ENCODE measurements at regions not wholly inside any gene's neighbourhood (a gene's known extent, or its start where the extent isn't known, plus 50 kb on each side); places are given as distances from the start of the nearest gene placed in this dataset.

DNA sequence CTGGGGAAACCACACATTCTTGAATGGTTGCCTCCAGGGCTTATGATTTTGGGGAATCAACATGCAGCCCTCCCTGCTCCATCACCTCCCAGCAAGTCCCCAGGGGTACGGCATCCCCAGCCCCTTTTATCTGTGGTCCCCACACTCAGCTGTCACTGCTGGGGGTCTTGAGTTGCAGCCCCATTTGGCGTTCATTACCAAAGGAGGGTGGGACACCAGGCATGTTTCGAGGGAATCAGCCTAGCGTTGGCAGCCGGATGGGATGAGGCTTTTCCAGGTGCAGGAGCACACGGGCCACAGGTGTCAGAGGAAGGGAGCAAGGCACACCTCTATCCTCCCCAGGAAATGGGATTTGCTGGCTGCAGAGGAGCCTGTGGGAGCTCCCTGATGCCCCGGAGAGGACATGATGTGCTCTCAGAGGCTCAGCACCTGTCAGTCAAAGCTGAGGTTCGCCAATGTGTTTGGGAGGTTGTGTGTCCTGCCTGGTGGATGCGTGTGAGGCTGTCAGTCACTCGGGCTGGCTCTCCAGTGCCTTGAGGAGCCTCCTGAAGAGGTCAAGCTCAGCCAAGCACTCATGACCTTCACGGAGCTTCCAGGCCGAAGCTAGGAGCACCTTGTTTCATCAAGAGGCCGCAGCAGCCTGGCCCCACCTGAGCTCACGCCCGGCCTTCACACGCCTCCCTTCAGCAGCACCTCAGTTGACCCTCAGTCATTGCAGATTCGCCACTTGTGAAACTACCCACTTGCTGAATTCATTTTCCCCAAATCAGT, 95.0 kb downstream of the ERMARD start:
- TF ChIP-seq, protein P1, sequence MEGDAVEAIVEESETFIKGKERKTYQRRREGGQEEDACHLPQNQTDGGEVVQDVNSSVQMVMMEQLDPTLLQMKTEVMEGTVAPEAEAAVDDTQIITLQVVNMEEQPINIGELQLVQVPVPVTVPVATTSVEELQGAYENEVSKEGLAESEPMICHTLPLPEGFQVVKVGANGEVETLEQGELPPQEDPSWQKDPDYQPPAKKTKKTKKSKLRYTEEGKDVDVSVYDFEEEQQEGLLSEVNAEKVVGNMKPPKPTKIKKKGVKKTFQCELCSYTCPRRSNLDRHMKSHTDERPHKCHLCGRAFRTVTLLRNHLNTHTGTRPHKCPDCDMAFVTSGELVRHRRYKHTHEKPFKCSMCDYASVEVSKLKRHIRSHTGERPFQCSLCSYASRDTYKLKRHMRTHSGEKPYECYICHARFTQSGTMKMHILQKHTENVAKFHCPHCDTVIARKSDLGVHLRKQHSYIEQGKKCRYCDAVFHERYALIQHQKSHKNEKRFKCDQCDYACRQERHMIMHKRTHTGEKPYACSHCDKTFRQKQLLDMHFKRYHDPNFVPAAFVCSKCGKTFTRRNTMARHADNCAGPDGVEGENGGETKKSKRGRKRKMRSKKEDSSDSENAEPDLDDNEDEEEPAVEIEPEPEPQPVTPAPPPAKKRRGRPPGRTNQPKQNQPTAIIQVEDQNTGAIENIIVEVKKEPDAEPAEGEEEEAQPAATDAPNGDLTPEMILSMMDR (IDR thresholded peaks at IDR 0.05): no peak
- Histone ChIP-seq H3K27ac (no peak overlapping the region), H3K36me3 (no peaks in the 10 kb centered on the region), H3K4me3 (ENCODE audit: low read depth in 1 of 2, low read length in 1 of 2) (no peak overlapping the region), H3K9me3 (no peaks in the 10 kb centered on the region), H3K4me1 (ENCODE audit: control insufficient read depth in 1 of 2, insufficient read depth in 1 of 2, low read depth in 1 of 2, low read length in 1 of 2) (no peaks in the 10 kb centered on the region), H3K27me3 (peaks cover 3% of the 10 kb centered on the region)

DNA sequence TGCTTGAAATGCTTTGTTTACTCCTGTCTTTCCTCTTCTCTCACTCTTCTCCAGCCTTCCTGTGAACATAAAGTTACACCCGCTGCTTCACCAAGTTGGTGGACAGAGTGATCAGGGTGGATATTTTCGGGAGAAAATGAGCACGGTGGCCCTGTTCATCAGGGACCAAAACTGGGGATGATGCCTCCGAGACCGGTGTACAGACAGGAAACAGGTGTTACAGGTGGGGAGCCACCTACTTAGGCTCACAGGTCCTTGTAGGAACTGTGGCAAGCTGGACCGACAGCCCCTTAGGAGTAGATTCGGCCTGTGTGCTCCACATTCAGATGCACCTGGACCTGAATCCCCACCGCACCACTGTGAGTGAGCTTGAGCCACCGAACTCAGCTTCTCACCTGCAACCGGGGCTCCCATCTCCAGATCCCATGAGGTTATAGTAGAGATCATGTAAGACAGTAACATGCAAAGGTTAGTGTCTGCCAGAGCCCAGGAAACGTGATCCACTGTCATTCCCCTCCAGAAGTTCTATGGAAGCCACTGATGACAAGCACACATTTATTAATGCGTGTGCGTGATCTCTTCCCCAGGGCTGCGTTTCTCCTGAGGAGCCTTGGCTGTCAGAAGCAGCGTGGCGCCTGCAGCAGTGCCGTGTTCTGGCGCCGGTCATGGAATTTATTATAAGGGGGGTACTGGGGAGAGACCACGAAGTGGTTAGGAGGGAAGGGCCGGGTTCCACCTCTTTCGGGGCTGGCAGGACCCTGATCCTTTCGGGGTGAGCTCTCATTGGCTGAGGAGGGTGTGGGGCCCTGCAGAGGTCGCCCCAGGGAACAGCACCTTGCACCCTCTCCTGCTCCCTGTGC, 94.2 kb downstream of the ERMARD start:
- TF ChIP-seq, protein P1 (IDR thresholded peaks at IDR 0.05): no peak
- Histone ChIP-seq H3K27me3 (peaks cover 3% of the 10 kb centered on the region), H3K9me3 (no peaks in the 10 kb centered on the region), H3K4me3 (ENCODE audit: low read depth in 1 of 2, low read length in 1 of 2) (no peak overlapping the region), H3K27ac (no peak overlapping the region), H3K36me3 (no peaks in the 10 kb centered on the region), H3K4me1 (ENCODE audit: control insufficient read depth in 1 of 2, insufficient read depth in 1 of 2, low read depth in 1 of 2, low read length in 1 of 2) (no peaks in the 10 kb centered on the region)

DNA sequence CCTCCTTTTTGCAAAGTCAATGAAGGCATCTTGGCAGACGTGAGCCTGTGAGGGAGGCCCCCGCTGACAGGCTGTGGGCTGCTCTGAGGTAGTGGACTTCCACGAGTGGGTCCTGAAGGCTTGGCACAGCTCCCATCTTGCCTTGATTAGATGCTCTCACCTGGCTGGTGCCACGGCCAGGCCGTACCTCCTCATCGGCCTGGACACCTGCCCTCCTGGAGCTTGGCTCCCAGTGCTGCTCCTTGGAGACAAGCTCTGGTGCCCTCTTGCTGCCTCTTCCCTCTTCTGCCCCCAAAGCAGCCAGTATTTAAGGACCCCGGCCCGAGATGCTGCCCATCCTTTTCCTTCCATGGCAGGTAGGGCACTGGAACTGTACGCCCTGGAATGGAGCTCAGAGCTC, 93.5 kb downstream of the ERMARD start:
- Histone ChIP-seq H3K36me3 (no peaks in the 10 kb centered on the region), H3K9me3 (no peaks in the 10 kb centered on the region), H3K27ac (no peak overlapping the region), H3K4me3 (ENCODE audit: low read depth in 1 of 2, low read length in 1 of 2) (no peak overlapping the region), H3K27me3 (peaks cover 3% of the 10 kb centered on the region), H3K4me1 (ENCODE audit: control insufficient read depth in 1 of 2, insufficient read depth in 1 of 2, low read depth in 1 of 2, low read length in 1 of 2) (no peaks in the 10 kb centered on the region)
- TF ChIP-seq, protein P1 (IDR thresholded peaks at IDR 0.05): no peak

DNA sequence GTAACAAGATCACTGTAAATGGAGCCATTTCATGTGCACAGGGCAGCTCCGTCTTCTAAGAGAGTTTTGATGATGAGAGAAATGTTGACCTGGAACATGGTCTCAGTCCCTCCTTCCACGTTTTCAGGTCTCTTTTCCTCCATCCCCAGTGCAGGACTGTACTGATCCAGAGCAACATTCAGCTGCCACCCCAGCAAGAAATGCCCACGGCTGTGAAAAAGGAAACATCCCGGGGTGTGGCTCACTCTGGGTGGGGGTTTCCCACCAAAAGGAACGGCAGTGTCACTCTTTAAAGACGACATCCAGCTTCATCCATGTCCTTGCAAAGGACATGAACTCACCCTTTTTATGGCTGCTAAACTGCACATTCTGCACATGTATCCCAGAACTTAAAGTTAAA, 92.6 kb downstream of the ERMARD start:
- H3K27ac ChIP-seq: no peak overlapping the region
- H3K36me3 ChIP-seq: no peaks in the 10 kb centered on the region
- H3K27me3 ChIP-seq: peaks cover 3% of the 10 kb centered on the region
- H3K4me3 ChIP-seq (ENCODE audit: low read depth in 1 of 2, low read length in 1 of 2): no peak overlapping the region
- H3K4me1 ChIP-seq (ENCODE audit: control insufficient read depth in 1 of 2, insufficient read depth in 1 of 2, low read depth in 1 of 2, low read length in 1 of 2): no peaks in the 10 kb centered on the region
- TF ChIP-seq, protein P1 (IDR thresholded peaks at IDR 0.05): no peak
- no peaks in the 10 kb centered on the region for H3K9me3 ChIP-seq

DNA sequence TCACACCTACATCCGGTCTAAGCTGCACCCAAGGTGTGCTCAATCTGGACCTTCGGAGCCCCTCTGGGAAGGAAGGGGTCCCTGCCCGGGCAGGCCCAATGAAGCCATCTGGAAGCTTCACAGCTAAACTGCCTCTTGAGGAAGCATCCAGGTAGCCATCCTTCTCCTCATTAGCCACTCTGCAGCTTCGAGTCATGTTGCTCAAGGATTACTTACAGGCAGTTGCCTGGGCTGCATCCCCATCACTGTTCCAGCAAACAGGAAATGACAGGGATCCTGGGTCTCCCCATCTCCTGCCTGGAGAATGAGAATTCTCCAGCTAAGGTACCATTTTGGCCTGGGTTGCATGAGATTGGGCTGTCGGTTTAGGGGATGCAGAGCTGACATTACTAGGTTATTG, 91.7 kb downstream of the ERMARD start:
- H3K27me3 ChIP-seq: peaks cover 3% of the 10 kb centered on the region
- TF ChIP-seq, protein P1 (IDR thresholded peaks at IDR 0.05): no peak
- H3K4me3 ChIP-seq (ENCODE audit: low read depth in 1 of 2, low read length in 1 of 2): no peak overlapping the region
- no peak overlapping the region for H3K27ac ChIP-seq
- H3K4me1 ChIP-seq (ENCODE audit: control insufficient read depth in 1 of 2, insufficient read depth in 1 of 2, low read depth in 1 of 2, low read length in 1 of 2): no peaks in the 10 kb centered on the region
- H3K36me3 ChIP-seq: no peaks in the 10 kb centered on the region
- no peaks in the 10 kb centered on the region for H3K9me3 ChIP-seq
